Activated T-cell treated with anti-CD3 and anti-CD28 coated beads, Interleukin-2, amount 50 U/mL, for 72 hours (primary cell): ENCODE measurements at regions not wholly inside any gene's neighbourhood (a gene's known extent, or its start where the extent isn't known, plus 50 kb on each side); places are given as distances from the start of the nearest gene placed in this dataset.

Source experiments
- ATAC-seq, 2 donors: fragments of 150-1000 bp; cut with Tn5 transposase; replicated peaks in 1 of 2; 2 replicates each; pipeline ENCODE4 v1.10.0; 2021; ENCODE audit warnings: moderate library complexity in 2 of 2, mild to moderate bottlenecking in 1 of 2
- DNase-seq, 2 donors: peaks; one replicate each; pipeline ENCODE4 v3.0.0; 2021 to 2022; ENCODE audit warnings: mixed read lengths in 1 of 2
- H3K27ac Mint-ChIP-seq: one replicate; pipeline ENCODE4 v1.8.0; 2022; ENCODE audit warnings: mild to moderate bottlenecking, moderate library complexity, mixed read lengths
- H3K27me3 Mint-ChIP-seq: one replicate; pipeline ENCODE4 v1.8.0; 2022; ENCODE audit warnings: low read depth, mixed read lengths
- H3K36me3 Mint-ChIP-seq, 2 donors: one replicate each; pipeline ENCODE4 v1.8.0; 2022; ENCODE audit warnings: mixed read lengths in 2 of 2, mild to moderate bottlenecking in 1 of 2; ENCODE audit not compliant: insufficient read depth in 2 of 2
- H3K4me1 Mint-ChIP-seq: one replicate; pipeline ENCODE4 v1.8.0; 2022; ENCODE audit warnings: low read depth, mixed read lengths
- H3K4me3 Mint-ChIP-seq, 2 donors: one replicate each; pipeline ENCODE4 v1.8.0; 2022; ENCODE audit warnings: mild to moderate bottlenecking in 2 of 2, mixed read lengths in 2 of 2, moderate library complexity in 2 of 2
- H3K9me3 Mint-ChIP-seq, 2 donors: one replicate each; pipeline ENCODE4 v1.8.0; 2022; ENCODE audit warnings: mixed read lengths in 2 of 2

DNA sequence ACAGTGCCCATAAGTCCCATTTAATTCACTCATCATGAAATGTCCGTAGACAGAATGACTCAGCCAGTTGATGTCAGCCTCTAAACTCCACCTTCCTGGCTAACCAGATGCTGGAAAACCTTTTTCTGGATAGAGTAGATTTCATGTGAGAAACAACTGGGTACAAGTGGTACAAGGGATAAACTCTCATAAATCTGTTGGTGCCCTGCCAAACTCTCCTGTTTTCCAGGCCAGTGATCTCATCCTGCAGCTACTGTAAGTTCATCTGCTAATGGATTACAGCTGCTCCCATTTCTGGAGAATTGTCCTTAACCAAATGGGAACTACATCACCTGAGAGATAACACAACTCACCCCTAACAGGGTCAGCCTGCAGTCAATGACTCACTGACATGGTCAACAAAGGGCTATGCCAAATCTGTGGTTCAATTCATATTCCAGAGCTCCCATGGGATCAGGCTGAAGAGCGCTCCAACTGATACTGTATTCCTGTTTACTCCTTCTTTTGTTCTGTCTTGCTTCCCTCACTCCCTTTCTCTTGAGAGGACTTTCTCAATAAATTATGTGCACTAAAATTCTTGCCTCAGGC lies 210.1 kb upstream of the HDDC2 start:
- H3K36me3 Mint-ChIP-seq = peaks cover 0 to 2% of the 10 kb centered on the region in 2 donors
- H3K4me3 Mint-ChIP-seq = no peak overlapping the region
- no peak for ATAC-seq
- no peak for DNase-seq
- no peaks in the 10 kb centered on the region for H3K9me3 Mint-ChIP-seq
- H3K27me3 Mint-ChIP-seq = peaks cover 3% of the 10 kb centered on the region
- no peaks in the 10 kb centered on the region for H3K4me1 Mint-ChIP-seq
- no peak overlapping the region for H3K27ac Mint-ChIP-seq

DNA sequence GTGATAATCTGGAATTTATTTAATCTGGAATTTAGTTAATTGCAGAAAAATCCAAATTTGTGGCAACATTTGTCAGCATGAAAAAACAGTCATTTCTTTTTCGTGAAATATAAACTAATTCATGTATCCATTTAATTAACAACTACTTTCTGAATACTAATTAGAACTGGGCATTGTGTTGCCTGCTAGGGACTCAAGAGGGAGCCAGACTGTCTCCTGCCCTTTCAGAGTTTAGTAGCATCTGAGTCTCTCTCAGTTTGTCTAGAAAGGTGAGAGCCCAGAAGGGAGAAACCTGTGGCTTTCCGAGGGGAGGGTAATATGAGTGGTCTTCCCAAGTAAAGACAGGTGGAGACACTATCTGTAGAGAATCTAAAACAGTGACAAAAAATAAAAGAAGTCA lies 210.9 kb upstream of the HDDC2 start:
- H3K27me3 Mint-ChIP-seq = no peaks in the 10 kb centered on the region
- H3K4me1 Mint-ChIP-seq = no peaks in the 10 kb centered on the region
- no peak for DNase-seq
- H3K27ac Mint-ChIP-seq = no peak overlapping the region
- no peak overlapping the region for H3K4me3 Mint-ChIP-seq
- no peaks in the 10 kb centered on the region for H3K9me3 Mint-ChIP-seq
- ATAC-seq = no peak
- peaks cover 0 to 2% of the 10 kb centered on the region in 2 donors for H3K36me3 Mint-ChIP-seq

DNA sequence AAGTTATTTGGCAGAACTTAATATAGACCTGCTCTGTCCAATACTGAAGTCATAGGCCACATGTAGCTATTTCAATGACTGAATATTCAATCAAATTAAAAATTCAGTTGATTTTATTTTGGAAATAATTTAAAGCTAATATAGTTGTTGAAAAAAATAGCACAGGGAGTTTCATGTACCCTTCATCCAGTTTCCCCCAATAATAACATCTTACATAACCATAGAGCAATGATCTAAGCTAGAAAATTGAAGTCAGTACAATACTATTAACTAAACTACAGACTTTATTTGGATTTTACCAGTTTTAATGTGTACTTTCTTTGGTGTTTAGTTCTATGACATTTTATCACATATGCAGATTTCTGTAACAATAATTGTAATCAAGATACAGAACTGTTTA lies 212.2 kb upstream of the HDDC2 start:
- H3K27me3 Mint-ChIP-seq = no peaks in the 10 kb centered on the region
- no peaks in the 10 kb centered on the region for H3K9me3 Mint-ChIP-seq
- no peak for ATAC-seq
- no peaks in the 10 kb centered on the region for H3K4me1 Mint-ChIP-seq
- no peak overlapping the region for H3K4me3 Mint-ChIP-seq
- no peak for DNase-seq
- H3K27ac Mint-ChIP-seq = no peak overlapping the region
- peaks cover 0 to 2% of the 10 kb centered on the region in 2 donors for H3K36me3 Mint-ChIP-seq

DNA sequence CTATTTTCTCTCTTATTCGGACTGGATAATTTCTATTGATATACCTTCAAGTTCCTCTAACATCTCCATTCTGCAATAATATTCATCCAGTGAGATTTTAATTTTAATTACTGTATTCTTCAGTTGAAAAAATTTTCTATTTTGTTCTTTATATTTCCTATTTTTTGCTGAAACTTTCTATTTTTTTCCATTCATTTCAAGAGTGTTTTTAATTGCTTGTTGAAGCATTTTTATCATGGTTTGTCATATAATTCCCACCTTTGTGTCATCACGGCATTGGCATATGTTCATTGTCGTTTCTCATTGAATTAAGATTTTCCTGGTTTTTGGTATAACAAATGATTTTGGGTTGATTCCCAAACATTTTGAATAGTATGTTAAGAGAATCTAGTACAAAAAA lies 214.9 kb upstream of the HDDC2 start:
- H3K27me3 Mint-ChIP-seq = peaks cover 6% of the 10 kb centered on the region
- H3K27ac Mint-ChIP-seq = no peak overlapping the region
- DNase-seq = no peak
- no peaks in the 10 kb centered on the region for H3K9me3 Mint-ChIP-seq
- H3K36me3 Mint-ChIP-seq = peaks cover 0 to 2% of the 10 kb centered on the region in 2 donors
- ATAC-seq = no peak
- no peak overlapping the region for H3K4me3 Mint-ChIP-seq
- no peaks in the 10 kb centered on the region for H3K4me1 Mint-ChIP-seq

DNA sequence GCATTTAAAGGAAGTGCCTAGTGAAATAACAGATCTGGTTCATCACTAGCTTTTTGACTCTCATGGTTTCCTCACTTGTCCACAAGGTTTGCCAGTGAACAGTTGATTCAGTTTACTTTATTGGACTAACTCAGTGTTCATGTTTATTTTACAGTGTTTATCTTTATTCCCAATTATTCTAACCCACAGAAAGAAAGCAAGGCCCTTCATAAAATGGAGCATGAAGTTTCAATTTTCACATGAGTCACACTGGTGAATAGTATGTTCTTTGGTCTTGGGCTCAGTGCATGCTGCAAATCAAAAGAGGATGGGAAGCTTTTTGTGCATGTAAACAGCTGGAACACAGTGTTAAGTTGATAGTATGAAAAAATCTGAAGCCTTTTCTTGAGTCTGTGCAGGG lies 217.6 kb upstream of the HDDC2 start:
- Mint-ChIP-seq H3K4me3 (no peak overlapping the region), H3K27me3 (peaks cover 6% of the 10 kb centered on the region), H3K4me1 (no peaks in the 10 kb centered on the region), H3K36me3 (peaks cover 0 to 2% of the 10 kb centered on the region in 2 donors), H3K27ac (no peak overlapping the region), H3K9me3 (no peaks in the 10 kb centered on the region)
- DNase-seq (no peak), ATAC-seq (no peak)

DNA sequence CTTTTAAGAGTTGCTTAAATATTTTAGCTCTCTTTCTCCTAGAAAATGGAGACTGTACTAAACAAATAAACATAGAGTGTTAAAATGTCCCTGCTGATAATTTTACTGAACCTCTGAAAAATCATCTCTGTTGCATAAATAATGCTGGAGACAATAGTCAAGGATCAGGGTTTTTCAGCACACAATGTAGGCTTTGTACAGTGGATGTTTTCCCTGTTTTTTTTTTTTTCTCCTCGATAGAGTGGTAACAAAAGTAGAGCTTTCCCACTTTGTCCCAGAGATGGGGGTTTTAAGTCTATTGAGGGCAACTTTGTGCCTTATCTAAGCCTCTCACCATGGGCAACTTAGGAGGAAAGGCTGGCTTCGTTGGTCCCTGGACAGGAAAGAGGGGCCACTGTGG lies 222.6 kb upstream of the HDDC2 start:
- no peak overlapping the region for H3K27ac Mint-ChIP-seq
- ATAC-seq = no peak
- H3K4me3 Mint-ChIP-seq = no peak overlapping the region
- peaks cover 33% of the 10 kb centered on the region for H3K27me3 Mint-ChIP-seq
- H3K4me1 Mint-ChIP-seq = no peaks in the 10 kb centered on the region
- no peak for DNase-seq
- H3K9me3 Mint-ChIP-seq = no peaks in the 10 kb centered on the region
- H3K36me3 Mint-ChIP-seq = no peaks in the 10 kb centered on the region

DNA sequence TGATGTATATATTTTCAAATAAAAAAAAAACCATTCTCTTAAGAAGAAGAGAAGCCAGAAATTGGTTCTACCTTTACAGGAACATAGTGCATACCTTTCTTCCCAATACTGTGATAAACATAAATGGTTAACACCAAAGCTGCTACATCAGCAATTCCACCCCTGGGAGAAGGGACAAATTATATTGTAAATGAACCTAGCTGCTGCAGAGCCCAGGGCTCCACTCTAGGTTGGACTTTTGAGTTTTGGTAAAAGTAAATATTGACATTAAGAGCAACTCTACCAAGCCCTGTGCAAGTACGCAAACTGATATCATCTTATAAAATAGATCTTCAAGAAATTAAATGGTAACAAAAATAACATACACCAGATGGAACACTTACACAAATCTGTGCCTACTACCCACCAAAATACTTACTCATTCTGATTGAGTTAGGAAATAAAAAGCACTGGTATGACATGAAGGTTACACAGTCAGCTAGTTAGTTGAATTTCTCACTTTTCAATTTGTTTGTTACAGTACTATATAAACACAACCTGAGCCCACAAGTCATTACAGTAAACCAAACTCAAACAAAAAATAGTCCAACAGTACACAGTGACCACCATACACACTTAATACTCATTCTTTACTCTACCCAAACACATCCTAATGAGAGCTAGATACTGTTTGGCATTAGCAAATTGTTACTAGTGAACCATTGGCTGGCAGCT lies 223.3 kb upstream of the HEY2 start:
- no peak for ATAC-seq
- H3K9me3 Mint-ChIP-seq = no peaks in the 10 kb centered on the region
- H3K4me3 Mint-ChIP-seq = no peak overlapping the region
- H3K4me1 Mint-ChIP-seq = no peaks in the 10 kb centered on the region
- no peak overlapping the region for H3K27ac Mint-ChIP-seq
- DNase-seq = no peak
- H3K36me3 Mint-ChIP-seq = no peaks in the 10 kb centered on the region
- H3K27me3 Mint-ChIP-seq = peaks cover 38% of the 10 kb centered on the region

DNA sequence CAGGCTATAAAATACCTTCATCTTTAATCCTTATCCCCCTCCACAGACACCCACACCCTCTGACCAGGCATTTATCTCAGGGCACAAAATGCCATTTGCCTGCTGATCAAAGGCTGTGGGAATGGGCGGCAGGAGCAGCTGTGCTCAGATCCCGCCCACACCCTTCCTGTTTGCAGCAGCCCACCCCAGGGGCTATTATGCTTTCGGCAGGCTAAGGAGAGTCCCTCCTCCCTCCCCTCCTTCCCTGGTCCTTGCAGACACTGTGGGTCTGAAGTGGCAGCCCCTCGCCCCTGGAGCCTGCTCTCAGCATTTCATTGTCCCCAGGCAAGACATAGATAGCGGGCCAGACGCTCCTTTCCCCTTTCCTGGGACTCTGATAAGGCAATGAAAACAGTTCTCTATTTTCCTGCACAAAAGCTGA lies 220.8 kb upstream of the HEY2 start:
- Mint-ChIP-seq H3K27ac (no peak overlapping the region), H3K9me3 (no peaks in the 10 kb centered on the region), H3K4me3 (no peak overlapping the region), H3K4me1 (no peaks in the 10 kb centered on the region), H3K27me3 (peaks cover 45% of the 10 kb centered on the region), H3K36me3 (no peaks in the 10 kb centered on the region)
- ATAC-seq = no peak
- no peak for DNase-seq

DNA sequence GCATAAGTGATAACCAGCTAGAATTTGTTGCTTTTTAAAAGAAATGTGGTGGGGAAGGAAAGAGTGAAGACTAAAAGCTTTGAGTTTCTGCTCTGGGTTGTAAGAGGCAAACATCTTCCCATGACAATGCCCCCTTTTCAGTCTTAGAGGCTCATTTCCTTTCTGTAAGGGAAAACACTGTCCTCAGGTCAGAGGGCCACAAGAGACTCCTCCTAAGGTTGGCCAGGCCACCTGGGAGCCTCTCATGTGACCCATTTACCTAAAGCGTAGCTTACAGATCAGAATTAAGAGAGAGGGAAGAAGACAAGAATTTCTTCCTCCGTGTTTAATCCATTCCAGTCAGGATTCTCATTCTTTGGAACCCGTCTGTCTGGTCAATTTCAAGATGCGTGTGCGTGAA lies 220.4 kb upstream of the HEY2 start:
- H3K4me3 Mint-ChIP-seq = no peak overlapping the region
- no peaks in the 10 kb centered on the region for H3K4me1 Mint-ChIP-seq
- ATAC-seq (no peak), DNase-seq (no peak)
- no peaks in the 10 kb centered on the region for H3K36me3 Mint-ChIP-seq
- no peaks in the 10 kb centered on the region for H3K9me3 Mint-ChIP-seq
- peaks cover 45% of the 10 kb centered on the region for H3K27me3 Mint-ChIP-seq
- no peak overlapping the region for H3K27ac Mint-ChIP-seq

DNA sequence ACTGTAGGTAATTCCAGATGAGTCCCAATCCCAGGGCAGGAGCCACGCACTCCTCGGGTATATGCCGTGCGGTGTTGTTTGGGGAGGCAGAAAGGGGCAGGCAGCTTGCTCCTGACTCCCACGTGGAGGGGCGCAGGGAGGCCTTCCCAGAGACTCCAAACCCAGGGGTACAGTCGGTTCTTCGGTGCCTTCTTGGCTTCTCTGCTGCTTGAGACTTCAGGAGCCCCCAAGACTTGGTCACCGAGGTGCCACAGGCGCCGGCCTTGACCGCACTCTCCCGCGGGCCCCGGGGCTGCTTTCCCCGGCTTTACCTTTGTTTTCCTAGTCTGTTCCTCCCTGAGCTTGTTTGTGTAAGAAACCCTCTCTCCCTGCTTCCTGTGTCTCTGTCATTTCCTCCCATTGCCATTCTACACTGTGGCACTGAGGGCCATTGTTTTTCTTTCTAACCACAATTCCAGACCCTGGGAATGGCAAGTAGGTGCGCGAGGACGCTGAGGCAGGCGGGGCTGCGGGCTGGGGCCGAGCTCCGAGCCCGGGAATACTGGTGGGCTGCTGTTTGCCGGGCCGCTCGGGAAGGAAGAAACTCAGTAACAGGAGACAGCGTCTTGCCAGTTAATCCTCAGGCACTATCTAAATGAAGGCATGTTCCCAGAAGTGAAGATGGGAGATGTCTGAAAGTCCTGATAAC lies 215.6 kb upstream of the HEY2 start:
- H3K27me3 Mint-ChIP-seq = peaks cover 40% of the 10 kb centered on the region
- H3K4me3 Mint-ChIP-seq = no peak overlapping the region
- H3K4me1 Mint-ChIP-seq = no peaks in the 10 kb centered on the region
- DNase-seq (no peak), ATAC-seq (no peak)
- H3K36me3 Mint-ChIP-seq = no peaks in the 10 kb centered on the region
- H3K9me3 Mint-ChIP-seq = no peaks in the 10 kb centered on the region
- H3K27ac Mint-ChIP-seq = no peak overlapping the region

DNA sequence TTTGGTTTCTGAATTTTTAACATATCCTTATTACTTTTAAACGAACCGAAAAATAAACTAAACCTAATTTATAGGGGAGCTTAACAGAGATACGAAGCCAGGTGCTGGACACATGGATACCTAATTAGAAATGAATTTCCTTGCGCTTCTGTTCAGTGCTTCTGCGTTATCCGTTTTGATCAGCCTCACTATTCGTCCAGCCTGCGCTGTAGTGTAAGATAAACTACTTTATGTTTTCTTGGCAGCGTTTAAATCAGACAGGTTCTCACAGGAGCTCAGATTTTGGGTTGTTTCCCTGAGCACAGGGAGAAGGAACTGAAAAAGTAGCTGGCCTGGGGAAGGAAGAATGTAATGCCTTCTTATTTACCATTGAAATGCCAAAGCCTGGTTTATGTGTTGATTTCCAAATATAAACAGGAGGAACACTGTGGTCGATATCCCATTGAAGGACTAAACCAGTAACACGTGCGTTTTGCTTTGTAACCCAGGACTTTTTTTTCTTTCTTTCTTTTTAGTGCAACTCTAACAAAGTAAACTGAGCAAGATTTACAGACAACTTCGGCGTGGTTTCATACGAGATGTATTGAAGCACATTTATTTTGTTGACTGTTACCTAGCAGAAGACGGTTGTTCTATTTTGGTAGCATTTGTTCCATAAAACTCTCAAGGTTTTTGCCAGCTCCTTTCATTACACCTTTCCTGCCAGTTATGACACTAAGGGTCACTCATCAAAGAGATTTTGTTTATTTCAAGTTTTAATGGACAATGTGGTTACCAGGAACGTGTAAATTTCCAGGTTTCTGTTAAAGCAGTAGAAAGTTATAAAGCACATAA lies 214.8 kb upstream of the HEY2 start:
- Mint-ChIP-seq H3K4me1 (no peaks in the 10 kb centered on the region), H3K9me3 (no peaks in the 10 kb centered on the region), H3K27ac (no peak overlapping the region), H3K27me3 (peaks cover 32% of the 10 kb centered on the region), H3K4me3 (no peak overlapping the region), H3K36me3 (no peaks in the 10 kb centered on the region)
- DNase-seq (no peak), ATAC-seq (no peak)

DNA sequence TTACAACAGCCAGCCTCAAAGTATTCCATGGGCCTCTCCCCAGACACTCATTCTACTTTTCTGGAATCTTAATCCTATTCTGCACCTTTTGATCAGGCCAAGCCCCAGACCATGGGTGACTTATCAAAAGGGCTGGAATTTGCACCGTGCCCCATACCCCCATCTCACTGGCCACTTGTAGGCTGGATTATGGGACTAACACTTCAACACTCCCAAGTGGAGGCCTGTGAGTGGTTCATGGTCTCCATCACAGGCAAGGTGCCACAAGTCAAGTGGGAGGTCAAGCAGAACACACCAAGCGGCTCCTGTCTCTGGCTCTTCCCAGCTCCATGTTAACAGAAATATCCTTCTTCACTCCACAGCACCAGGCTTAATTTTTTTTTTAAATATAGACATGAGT lies 212.3 kb upstream of the HEY2 start:
- Mint-ChIP-seq H3K27ac (no peak overlapping the region), H3K36me3 (no peaks in the 10 kb centered on the region), H3K4me3 (no peak overlapping the region), H3K4me1 (no peaks in the 10 kb centered on the region), H3K27me3 (peaks cover 32% of the 10 kb centered on the region), H3K9me3 (no peaks in the 10 kb centered on the region)
- DNase-seq (no peak), ATAC-seq (no peak)

DNA sequence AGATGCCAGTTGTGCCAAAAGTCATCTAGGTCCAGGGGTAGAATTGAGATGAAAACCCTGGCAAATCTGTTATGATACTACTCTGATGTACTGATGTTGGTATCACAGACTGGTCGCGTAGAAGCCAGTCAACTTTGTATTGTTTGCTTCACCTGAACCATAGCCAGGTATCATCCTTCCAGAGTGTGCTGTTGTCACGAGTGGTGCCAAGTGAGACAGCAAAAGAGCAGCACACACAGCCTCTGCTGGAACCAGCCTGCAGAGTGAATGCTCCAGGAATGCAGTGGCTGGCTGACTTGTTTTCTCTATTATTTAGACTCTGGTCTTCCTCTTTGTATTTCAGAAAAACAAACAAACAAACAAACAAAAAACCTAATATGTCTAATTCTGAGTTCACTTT lies 209.5 kb upstream of the HEY2 start:
- H3K4me3 Mint-ChIP-seq = no peak overlapping the region
- DNase-seq (no peak), ATAC-seq (no peak)
- H3K36me3 Mint-ChIP-seq = no peaks in the 10 kb centered on the region
- peaks cover 32% of the 10 kb centered on the region for H3K27me3 Mint-ChIP-seq
- H3K4me1 Mint-ChIP-seq = no peaks in the 10 kb centered on the region
- H3K27ac Mint-ChIP-seq = no peak overlapping the region
- H3K9me3 Mint-ChIP-seq = no peaks in the 10 kb centered on the region
